ENCODE measurements at regions not wholly inside any gene's neighbourhood (a gene's known extent, or its start where the extent isn't known, plus 50 kb on each side); places are given as distances from the start of the nearest gene placed in this dataset.

GRCh38 chr2:180150606-180151005 lies 143.5 kb upstream of the CWC22 start:
- H3K36me3 ChIP-seq (ENCODE audit: control insufficient read depth, insufficient read depth, low read length), result no peaks in the 10 kb centered on the region
- Mint-ChIP-seq H3K9me3 (no peaks in the 10 kb centered on the region), H3K36me3 (ENCODE audit: low read depth) (no peaks in the 10 kb centered on the region), H3K4me1 (peaks cover 4% of the 10 kb centered on the region), H3K27me3 (ENCODE audit: insufficient read depth) (no peaks in the 10 kb centered on the region), H3K27ac (no peak overlapping the region), H3K4me3 (no peak overlapping the region)
- no peak overlapping the region for H3K4me3 ChIP-seq (ENCODE audit: low read length)
- no peak for DNase-seq
- no peaks in the 10 kb centered on the region for H3K4me1 ChIP-seq (ENCODE audit: control insufficient read depth, insufficient read depth, low read length)
- no peaks in the 10 kb centered on the region for H3K27me3 ChIP-seq (ENCODE audit: control insufficient read depth, insufficient read depth, low read length, poor library complexity, severe bottlenecking)
- 100% methylated on average over 1 of the region's 1 CpG; no CpG with 5 or more reads in 1 of the 2 experiments for WGBS, 2 experiments (ENCODE audit: insufficient coverage in 1 of 2, insufficient read length in 1 of 2)
- H3K9me3 ChIP-seq (ENCODE audit: control insufficient read depth, low read length), result no peaks in the 10 kb centered on the region
- H3K27ac ChIP-seq (ENCODE audit: low read depth, low read length), result no peak overlapping the region
- H3K9ac ChIP-seq (ENCODE audit: extremely low read depth, low read length, poor library complexity, severe bottlenecking), result no peak overlapping the region
- no peak for TF ChIP-seq CTCF (conservative IDR thresholded peaks at IDR 0.05)

GRCh38 chr2:180146541-180146940 lies 139.4 kb upstream of the CWC22 start:
- Histone ChIP-seq H3K9ac (ENCODE audit: extremely low read depth, low read length, poor library complexity, severe bottlenecking) (no peak overlapping the region), H3K4me1 (ENCODE audit: control insufficient read depth, insufficient read depth, low read length) (no peaks in the 10 kb centered on the region), H3K4me3 (ENCODE audit: low read length) (no peak overlapping the region), H3K9me3 (ENCODE audit: control insufficient read depth, low read length) (no peaks in the 10 kb centered on the region), H3K27me3 (ENCODE audit: control insufficient read depth, insufficient read depth, low read length, poor library complexity, severe bottlenecking) (no peaks in the 10 kb centered on the region), H3K36me3 (ENCODE audit: control insufficient read depth, insufficient read depth, low read length) (no peaks in the 10 kb centered on the region), H3K27ac (ENCODE audit: low read depth, low read length) (no peak overlapping the region)
- Mint-ChIP-seq H3K27me3 (ENCODE audit: insufficient read depth) (no peaks in the 10 kb centered on the region), H3K4me3 (no peak overlapping the region), H3K4me1 (peaks cover 9% of the 10 kb centered on the region), H3K27ac (no peak overlapping the region), H3K9me3 (no peaks in the 10 kb centered on the region), H3K36me3 (ENCODE audit: low read depth) (no peaks in the 10 kb centered on the region)
- 64% methylated on average over 2 of the region's 2 CpGs; no CpG with 5 or more reads in 1 of the 2 experiments for WGBS, 2 experiments (ENCODE audit: insufficient coverage in 1 of 2, insufficient read length in 1 of 2)
- TF ChIP-seq CTCF (conservative IDR thresholded peaks at IDR 0.05), result no peak
- DNase-seq, result no peak

- TF ChIP-seq CTCF (conservative IDR thresholded peaks at IDR 0.05), result no peak
- no peak for DNase-seq
- H3K27ac Mint-ChIP-seq, result no peak overlapping the region
- H3K4me3 Mint-ChIP-seq, result no peak overlapping the region
- no peaks in the 10 kb centered on the region for H3K36me3 Mint-ChIP-seq (ENCODE audit: low read depth)
- H3K9me3 Mint-ChIP-seq, result no peaks in the 10 kb centered on the region
- peaks cover 9% of the 10 kb centered on the region for H3K4me1 Mint-ChIP-seq
- H3K36me3 ChIP-seq (ENCODE audit: control insufficient read depth, insufficient read depth, low read length), result no peaks in the 10 kb centered on the region
- WGBS, 2 experiments (ENCODE audit: insufficient coverage in 1 of 2, insufficient read length in 1 of 2), result no CpG with 5 or more reads among the region's 1 CpG
- no peak overlapping the region for H3K27ac ChIP-seq (ENCODE audit: low read depth, low read length)
- no peaks in the 10 kb centered on the region for H3K4me1 ChIP-seq (ENCODE audit: control insufficient read depth, insufficient read depth, low read length)
- no peak overlapping the region for H3K4me3 ChIP-seq (ENCODE audit: low read length)
- H3K27me3 ChIP-seq (ENCODE audit: control insufficient read depth, insufficient read depth, low read length, poor library complexity, severe bottlenecking), result no peaks in the 10 kb centered on the region
- H3K27me3 Mint-ChIP-seq (ENCODE audit: insufficient read depth), result no peaks in the 10 kb centered on the region
- no peak overlapping the region for H3K9ac ChIP-seq (ENCODE audit: extremely low read depth, low read length, poor library complexity, severe bottlenecking)
- H3K9me3 ChIP-seq (ENCODE audit: control insufficient read depth, low read length), result no peaks in the 10 kb centered on the region
These were observed 139.0 kb upstream of the CWC22 start for GRCh38 chr2:180146114-180146513.
